ENCODE measurements at regions not wholly inside any gene's neighbourhood (a gene's known extent, or its start where the extent isn't known, plus 50 kb on each side); places are given as distances from the start of the nearest gene placed in this dataset.

DNA sequence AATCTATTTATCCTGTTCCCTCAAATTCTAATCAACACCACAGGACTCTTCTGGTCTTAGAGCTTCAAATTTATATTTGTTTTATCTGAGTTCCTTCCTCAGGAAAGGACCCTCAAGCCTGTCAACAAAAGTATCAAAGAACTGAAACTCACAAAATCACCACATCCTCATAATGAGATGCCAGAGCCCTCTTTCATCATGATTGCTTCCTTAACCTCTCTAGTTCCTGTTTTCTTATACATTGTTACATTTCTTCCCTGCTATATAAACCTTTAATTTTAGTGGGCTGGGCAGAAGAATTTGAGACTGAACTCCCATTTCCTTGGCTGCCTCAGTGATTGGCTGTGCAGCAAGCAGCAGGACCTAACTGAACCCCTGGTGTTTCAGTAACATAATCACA lies 189.7 kb downstream of the ZNF248 start:
- TF ChIP-seq, protein P1, sequence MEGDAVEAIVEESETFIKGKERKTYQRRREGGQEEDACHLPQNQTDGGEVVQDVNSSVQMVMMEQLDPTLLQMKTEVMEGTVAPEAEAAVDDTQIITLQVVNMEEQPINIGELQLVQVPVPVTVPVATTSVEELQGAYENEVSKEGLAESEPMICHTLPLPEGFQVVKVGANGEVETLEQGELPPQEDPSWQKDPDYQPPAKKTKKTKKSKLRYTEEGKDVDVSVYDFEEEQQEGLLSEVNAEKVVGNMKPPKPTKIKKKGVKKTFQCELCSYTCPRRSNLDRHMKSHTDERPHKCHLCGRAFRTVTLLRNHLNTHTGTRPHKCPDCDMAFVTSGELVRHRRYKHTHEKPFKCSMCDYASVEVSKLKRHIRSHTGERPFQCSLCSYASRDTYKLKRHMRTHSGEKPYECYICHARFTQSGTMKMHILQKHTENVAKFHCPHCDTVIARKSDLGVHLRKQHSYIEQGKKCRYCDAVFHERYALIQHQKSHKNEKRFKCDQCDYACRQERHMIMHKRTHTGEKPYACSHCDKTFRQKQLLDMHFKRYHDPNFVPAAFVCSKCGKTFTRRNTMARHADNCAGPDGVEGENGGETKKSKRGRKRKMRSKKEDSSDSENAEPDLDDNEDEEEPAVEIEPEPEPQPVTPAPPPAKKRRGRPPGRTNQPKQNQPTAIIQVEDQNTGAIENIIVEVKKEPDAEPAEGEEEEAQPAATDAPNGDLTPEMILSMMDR (IDR thresholded peaks at IDR 0.05): no peak
- TF ChIP-seq POLR2A (IDR thresholded peaks at IDR 0.05): no peak
